Bronchial epithelial cell (primary cell): ENCODE measurements at regions not wholly inside any gene's neighbourhood (a gene's known extent, or its start where the extent isn't known, plus 50 kb on each side); places are given as distances from the start of the nearest gene placed in this dataset.

ENCODE experiments used
- DNase-seq: peaks from one replicate; pipeline ENCODE4 v3.0.0-alpha.2; 2010; ENCODE audit warnings: low read depth
- FAIRE-seq: peaks from 2 replicates; lab custom pipeline; 2011; peaks lifted over from hg19 to GRCh38; lab: Jason Lieb, UNC
- H3K27me3 ChIP-seq: 2 replicates; pipeline ENCODE4 v1.5.1; 2011; ENCODE audit warnings: low read length; ENCODE audit not compliant: control insufficient read depth, insufficient read depth
- H3K36me3 ChIP-seq: 2 replicates; pipeline ENCODE4 v1.5.1; 2011; ENCODE audit warnings: low read length; ENCODE audit not compliant: control insufficient read depth, insufficient read depth
- H3K4me3 ChIP-seq: 2 replicates; pipeline ENCODE4 v1.5.1; 2011; ENCODE audit warnings: mild to moderate bottlenecking, low read depth, low read length, control low read depth
- TF ChIP-seq, protein P1 (sequence below): IDR thresholded peaks from 2 replicates; pipeline ENCODE4 v1.5.1; 2011; ENCODE audit warnings: mild to moderate bottlenecking, moderate library complexity, low read length, control low read depth, inconsistent platforms; ENCODE audit not compliant: insufficient read depth, severe bottlenecking

DNA sequence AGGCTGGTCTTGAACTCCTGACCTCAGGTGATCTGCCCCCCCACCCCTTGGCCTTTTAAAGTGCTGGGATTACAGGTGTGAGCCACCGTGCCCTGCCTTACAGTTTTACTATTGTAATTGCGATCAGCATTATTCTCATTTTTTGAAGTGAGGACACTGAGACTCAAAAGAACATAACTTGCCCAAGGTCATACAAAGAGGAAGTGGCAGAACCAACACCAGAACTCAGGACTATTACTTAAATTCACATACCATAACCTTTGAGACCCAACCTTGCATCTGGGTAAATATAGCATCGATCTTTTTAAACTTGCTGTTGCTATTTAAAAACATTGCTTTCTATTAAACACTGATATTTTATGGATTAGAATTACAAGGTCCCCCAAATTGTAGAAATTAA, 54.2 kb downstream of the FOXI1 start:
- FAIRE-seq (no peak), DNase-seq (no peak)
- H3K36me3 ChIP-seq = no peaks in the 10 kb centered on the region
- TF ChIP-seq, protein P1, sequence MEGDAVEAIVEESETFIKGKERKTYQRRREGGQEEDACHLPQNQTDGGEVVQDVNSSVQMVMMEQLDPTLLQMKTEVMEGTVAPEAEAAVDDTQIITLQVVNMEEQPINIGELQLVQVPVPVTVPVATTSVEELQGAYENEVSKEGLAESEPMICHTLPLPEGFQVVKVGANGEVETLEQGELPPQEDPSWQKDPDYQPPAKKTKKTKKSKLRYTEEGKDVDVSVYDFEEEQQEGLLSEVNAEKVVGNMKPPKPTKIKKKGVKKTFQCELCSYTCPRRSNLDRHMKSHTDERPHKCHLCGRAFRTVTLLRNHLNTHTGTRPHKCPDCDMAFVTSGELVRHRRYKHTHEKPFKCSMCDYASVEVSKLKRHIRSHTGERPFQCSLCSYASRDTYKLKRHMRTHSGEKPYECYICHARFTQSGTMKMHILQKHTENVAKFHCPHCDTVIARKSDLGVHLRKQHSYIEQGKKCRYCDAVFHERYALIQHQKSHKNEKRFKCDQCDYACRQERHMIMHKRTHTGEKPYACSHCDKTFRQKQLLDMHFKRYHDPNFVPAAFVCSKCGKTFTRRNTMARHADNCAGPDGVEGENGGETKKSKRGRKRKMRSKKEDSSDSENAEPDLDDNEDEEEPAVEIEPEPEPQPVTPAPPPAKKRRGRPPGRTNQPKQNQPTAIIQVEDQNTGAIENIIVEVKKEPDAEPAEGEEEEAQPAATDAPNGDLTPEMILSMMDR = no peak
- no peaks in the 10 kb centered on the region for H3K27me3 ChIP-seq
- no peak overlapping the region for H3K4me3 ChIP-seq

DNA sequence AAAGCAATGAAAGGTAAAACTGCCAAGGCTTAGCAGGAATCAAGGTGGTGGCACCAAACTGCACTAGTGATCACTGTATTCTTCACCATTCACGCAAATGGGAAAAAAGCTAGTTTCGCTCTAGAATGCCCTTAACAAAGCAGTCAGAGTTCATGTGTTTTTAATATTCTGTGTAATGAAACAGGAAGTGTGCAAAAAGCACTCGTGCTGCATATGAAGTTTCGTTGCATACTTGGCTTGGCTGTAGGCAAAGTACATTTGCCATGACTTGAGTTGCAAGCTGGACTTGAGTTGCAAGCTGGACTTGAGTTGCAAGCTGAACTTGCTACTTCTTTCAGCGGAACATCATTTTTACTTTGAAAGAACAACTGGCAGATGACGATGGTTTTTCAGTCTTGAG, 55.4 kb downstream of the FOXI1 start:
- TF ChIP-seq, protein P1 = no peak
- H3K36me3 ChIP-seq = no peaks in the 10 kb centered on the region
- no peaks in the 10 kb centered on the region for H3K27me3 ChIP-seq
- no peak overlapping the region for H3K4me3 ChIP-seq
- no peak for DNase-seq
- no peak for FAIRE-seq

DNA sequence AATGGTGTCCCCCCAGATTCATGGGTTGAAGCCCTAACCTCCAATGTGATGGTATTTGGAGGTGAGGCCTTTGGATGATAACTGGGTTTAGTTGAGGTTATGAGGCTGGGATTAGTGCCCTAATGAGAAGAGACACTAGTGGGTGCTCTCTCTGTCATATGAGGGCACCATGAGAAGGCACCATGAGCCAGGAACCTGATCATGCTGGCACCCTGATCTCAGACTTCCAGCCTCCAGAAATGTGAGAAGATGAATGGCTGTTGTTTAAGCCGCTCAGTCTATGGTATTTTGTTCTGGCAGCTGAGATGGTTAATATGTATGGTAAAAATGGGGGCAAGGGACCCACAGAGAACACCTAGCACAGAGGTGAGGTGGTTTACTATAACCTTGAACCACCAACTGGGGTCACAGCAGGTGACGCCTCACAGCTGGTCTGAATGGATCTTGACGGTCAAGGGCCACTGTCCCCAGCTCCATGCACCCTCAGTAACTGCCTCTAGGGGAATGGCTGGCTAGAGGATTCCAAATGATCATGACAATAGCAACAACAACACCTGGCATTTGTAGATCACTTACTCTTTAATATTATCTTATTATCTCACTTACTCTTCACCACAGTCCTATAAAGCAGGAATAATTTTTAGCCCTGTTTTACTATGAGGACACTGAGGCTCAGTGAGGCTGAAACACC, 57.1 kb downstream of the FOXI1 start:
- no peak overlapping the region for H3K4me3 ChIP-seq

DNA sequence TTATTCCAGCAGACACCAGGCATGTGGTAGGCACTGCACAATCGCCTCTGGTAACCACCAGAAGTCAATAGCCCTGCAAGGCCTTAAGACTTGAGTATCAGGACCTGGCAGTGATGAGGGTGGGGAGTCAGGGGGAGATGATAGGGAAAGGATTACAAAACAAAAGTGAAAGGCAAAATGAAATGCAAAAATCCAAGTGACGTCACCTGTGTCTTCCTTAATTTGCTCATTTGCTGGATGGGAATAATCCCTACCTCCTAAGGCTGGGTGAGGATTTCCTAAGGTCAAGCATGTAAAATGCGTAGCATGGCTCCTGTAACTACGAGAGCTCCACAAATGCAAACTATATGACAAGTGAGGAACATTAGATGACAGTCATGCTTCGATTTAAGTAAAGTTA, 58.4 kb downstream of the FOXI1 start:
- FAIRE-seq (no peak), DNase-seq (no peak)

More for the DNA sequence above, 57.1 kb downstream of the FOXI1 start:
- Histone ChIP-seq H3K36me3 (no peaks in the 10 kb centered on the region), H3K27me3 (no peaks in the 10 kb centered on the region)
- TF ChIP-seq, protein P1 = no peak
- DNase-seq (no peak), FAIRE-seq (no peak)

DNA sequence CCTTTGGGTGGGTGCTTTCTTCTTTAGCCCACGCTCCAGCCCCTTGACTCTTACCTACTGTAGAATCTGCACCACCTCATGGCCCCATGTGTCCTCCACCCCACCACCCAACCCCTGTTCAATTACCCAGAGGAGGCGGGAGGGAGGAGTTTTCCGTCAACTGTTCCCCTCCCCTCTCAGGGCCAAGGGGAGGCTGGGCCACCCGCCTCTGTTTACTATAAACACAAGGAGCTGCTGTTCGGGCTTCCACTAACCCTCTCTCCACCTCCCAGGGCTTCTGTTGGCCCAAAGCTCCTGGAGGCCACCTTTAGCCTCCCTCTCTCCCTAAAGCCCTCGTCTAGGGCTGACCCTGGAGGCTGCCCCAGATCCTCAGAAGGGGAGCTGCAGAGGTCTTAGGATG, 59.2 kb downstream of the FOXI1 start:
- TF ChIP-seq, protein P1 = no peak
- no peaks in the 10 kb centered on the region for H3K27me3 ChIP-seq
- FAIRE-seq = no peak

More for the DNA sequence above, 58.4 kb downstream of the FOXI1 start:
- TF ChIP-seq, protein P1 = no peak
- H3K27me3 ChIP-seq = no peaks in the 10 kb centered on the region
- H3K36me3 ChIP-seq = no peaks in the 10 kb centered on the region
- H3K4me3 ChIP-seq = no peak overlapping the region

DNA sequence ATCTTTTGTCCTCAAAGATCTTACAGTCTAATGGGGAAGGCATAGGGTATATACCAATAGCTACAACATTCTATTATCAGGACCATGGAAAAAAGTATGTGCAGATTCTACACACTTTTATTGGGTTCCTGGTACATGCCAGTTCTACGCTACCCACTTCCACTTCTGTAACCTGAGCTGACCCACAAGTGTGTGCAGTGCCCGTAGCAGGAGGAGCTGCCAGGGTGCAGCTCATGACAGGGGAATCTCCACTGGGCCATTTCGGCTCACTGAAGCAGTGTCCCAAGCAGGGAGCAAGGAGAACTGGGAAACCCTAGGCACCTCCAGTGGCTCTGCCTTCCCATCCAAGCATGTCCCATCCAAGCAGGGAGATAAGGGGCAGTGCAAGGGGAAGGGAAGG, 60.4 kb downstream of the FOXI1 start:
- DNase-seq (no peak), FAIRE-seq (no peak)
- H3K36me3 ChIP-seq = no peaks in the 10 kb centered on the region
- H3K27me3 ChIP-seq = no peaks in the 10 kb centered on the region
- TF ChIP-seq, protein P1 = no peak
- no peak overlapping the region for H3K4me3 ChIP-seq

More for the DNA sequence above, 59.2 kb downstream of the FOXI1 start:
- DNase-seq = no peak
- no peaks in the 10 kb centered on the region for H3K36me3 ChIP-seq
- H3K4me3 ChIP-seq = no peak overlapping the region
